ENCODE measurements at regions not wholly inside any gene's neighbourhood (a gene's known extent, or its start where the extent isn't known, plus 50 kb on each side); places are given as distances from the start of the nearest gene placed in this dataset.

- TF ChIP-seq CTCF (IDR thresholded peaks at IDR 0.05) (no peak), POLR2A (IDR thresholded peaks at IDR 0.05) (no peak), POLR2AphosphoS5 (IDR thresholded peaks at IDR 0.05) (no peak), EP300 (IDR thresholded peaks at IDR 0.05) (no peak)
Measured at GRCh38 chr16:23006380-23006779, 142.9 kb downstream of the USP31 start.

Data from stomach (tissue), 4 donors.